A673 (cell line): ENCODE measurements at regions not wholly inside any gene's neighbourhood (a gene's known extent, or its start where the extent isn't known, plus 50 kb on each side); places are given as distances from the start of the nearest gene placed in this dataset.

Experiments used
- BruUV-seq: library from RNA; stranded (reverse); fragments of 400-500 nt; replicated peaks from 2 replicates; lab custom pipeline; 2021; lab: Mats Ljungman, UMichigan
- CTCF ChIA-PET: fragments of 300-600 bp; sonication (Branson Sonifier 250); formaldehyde crosslinking; loops from one replicate; lab custom pipeline; 2022; ENCODE audit warnings: antibody characterized with exemption; lab: Charles Lee
- POLR2A ChIA-PET: fragments of 300-600 bp; sonication (Branson Sonifier 250); formaldehyde crosslinking; loops from one replicate; lab custom pipeline; 2022; ENCODE audit warnings: antibody characterized with exemption; ENCODE audit not compliant: low non-redundant PET; lab: Charles Lee
- DNase-seq: peaks from one replicate; pipeline ENCODE4 v3.0.0-alpha.2; 2015; ENCODE audit warnings: low spot score
- H3K27ac ChIP-seq: fragments of 200-600 bp; sonication (generic); 2 replicates; pipeline ENCODE4 v1.5.1; 2016; ENCODE audit warnings: mixed run types, low read depth, mild to moderate bottlenecking, mixed read lengths, antibody characterized with exemption, low read length; ENCODE audit not compliant: poor library complexity, severe bottlenecking
- H3K27me3 ChIP-seq: fragments of 200-600 bp; sonication (generic); replicated peaks from 2 replicates; pipeline ENCODE4 v1.6.1; 2017; ENCODE audit warnings: mixed run types, low read depth, mild to moderate bottlenecking, mixed read lengths, antibody characterized with exemption, low read length; ENCODE audit not compliant: insufficient read depth, poor library complexity
- H3K36me3 ChIP-seq: fragments of 200-600 bp; sonication (generic); 2 replicates; pipeline ENCODE4 v1.6.1; 2016; ENCODE audit warnings: mixed run types, mild to moderate bottlenecking, mixed read lengths, antibody characterized with exemption, low read length; ENCODE audit not compliant: insufficient read depth, poor library complexity, severe bottlenecking
- H3K4me1 ChIP-seq: fragments of 200-600 bp; sonication (generic); 2 replicates; pipeline ENCODE4 v1.6.1; 2017; ENCODE audit warnings: mixed run types, mild to moderate bottlenecking, mixed read lengths, antibody characterized with exemption, low read length; ENCODE audit not compliant: insufficient read depth, poor library complexity, severe bottlenecking
- H3K4me3 ChIP-seq: fragments of 200-600 bp; sonication (generic); 2 replicates; pipeline ENCODE4 v1.5.1; 2016; ENCODE audit warnings: low read depth, mixed run types, mild to moderate bottlenecking, mixed read lengths, low read length; ENCODE audit not compliant: poor library complexity, severe bottlenecking
- H3K9me3 ChIP-seq: fragments of 200-600 bp; sonication (generic); 2 replicates; pipeline ENCODE4 v1.6.1; 2016; ENCODE audit warnings: mixed run types, low read depth, mild to moderate bottlenecking, mixed read lengths, antibody characterized with exemption, low read length; ENCODE audit not compliant: poor library complexity, severe bottlenecking
- CTCF ChIP-seq: fragments of 300-800, 200-600 bp; sonication (generic); conservative IDR thresholded peaks from 2 replicates; pipeline ENCODE4 v1.5.1; 2017; ENCODE audit warnings: low read depth, mild to moderate bottlenecking, antibody characterized with exemption, low read length, moderate library complexity, mixed read lengths
- EZH2 ChIP-seq: fragments of 200-600 bp; sonication (generic); IDR thresholded peaks from 2 replicates; pipeline ENCODE4 v1.6.1; 2017; ENCODE audit warnings: borderline replicate concordance, low read depth, mild to moderate bottlenecking, mixed read lengths, antibody characterized with exemption, low read length; ENCODE audit not compliant: poor library complexity, severe bottlenecking
- intact Hi-C: fragments of 100-400 bp; cut with micrococcal nuclease; formaldehyde crosslinking; loops from one replicate; pipeline ENCODE4 v1.10.0; 2022; ENCODE audit not compliant: unreplicated experiment

GRCh38 chr12:24073170-24073810 lies 123.8 kb upstream of the SOX5 start:
- CTCF ChIA-PET, result no interaction called here
- no peaks in the 10 kb centered on the region for H3K9me3 ChIP-seq
- POLR2A ChIA-PET, result no interaction called here

GRCh38 chr12:24072302-24072701 lies 122.8 kb upstream of the SOX5 start:
- no TSS peak for BruUV-seq
- POLR2A ChIA-PET, result interaction anchor here (0.7 kb wide), 1 partner anchor 14 kb away, joined by 3 read pairs; no protein-coding TSS in a partner anchor
- TF ChIP-seq EZH2, result no peak
- no peak for TF ChIP-seq CTCF
- no peaks in the 10 kb centered on the region for H3K36me3 ChIP-seq
- no peak overlapping the region for H3K27ac ChIP-seq
- H3K9me3 ChIP-seq, result no peaks in the 10 kb centered on the region
- peaks cover 25% of the 10 kb centered on the region for H3K4me1 ChIP-seq
- DNase-seq, result no peak
- H3K4me3 ChIP-seq, result no peak overlapping the region
- H3K27me3 ChIP-seq, result no peaks in the 10 kb centered on the region
- intact Hi-C loops, result no loop called here
- CTCF ChIA-PET, result no interaction called here

More at GRCh38 chr12:24073170-24073810, 123.8 kb upstream of the SOX5 start:
- DNase-seq, result no peak
- BruUV-seq, result no TSS peak
- H3K27ac ChIP-seq, result no peak overlapping the region
- H3K4me1 ChIP-seq, result peaks cover 22% of the 10 kb centered on the region
- TF ChIP-seq CTCF, result no peak
- TF ChIP-seq EZH2, result no peak
- H3K4me3 ChIP-seq, result no peak overlapping the region
- H3K36me3 ChIP-seq, result no peaks in the 10 kb centered on the region
- H3K27me3 ChIP-seq, result no peaks in the 10 kb centered on the region
- intact Hi-C loops, result no loop called here

- no peak for DNase-seq
- peaks cover 25% of the 10 kb centered on the region for H3K4me1 ChIP-seq
- H3K36me3 ChIP-seq, result no peaks in the 10 kb centered on the region
- no peaks in the 10 kb centered on the region for H3K9me3 ChIP-seq
- H3K27me3 ChIP-seq, result no peaks in the 10 kb centered on the region
- TF ChIP-seq EZH2 (no peak), CTCF (no peak)
- ChIA-PET CTCF (no interaction called here), POLR2A (interaction anchor here (0.7 kb wide), 1 partner anchor 13 kb away, joined by 3 read pairs; no protein-coding TSS in a partner anchor)
- H3K4me3 ChIP-seq, result no peak overlapping the region
- BruUV-seq, result no TSS peak
- intact Hi-C loops, result no loop called here
- H3K27ac ChIP-seq, result no peak overlapping the region
Observed at GRCh38 chr12:24071842-24072241, 122.4 kb upstream of the SOX5 start.
